ENCODE measurements at regions not wholly inside any gene's neighbourhood (a gene's known extent, or its start where the extent isn't known, plus 50 kb on each side); places are given as distances from the start of the nearest gene placed in this dataset.

DNA sequence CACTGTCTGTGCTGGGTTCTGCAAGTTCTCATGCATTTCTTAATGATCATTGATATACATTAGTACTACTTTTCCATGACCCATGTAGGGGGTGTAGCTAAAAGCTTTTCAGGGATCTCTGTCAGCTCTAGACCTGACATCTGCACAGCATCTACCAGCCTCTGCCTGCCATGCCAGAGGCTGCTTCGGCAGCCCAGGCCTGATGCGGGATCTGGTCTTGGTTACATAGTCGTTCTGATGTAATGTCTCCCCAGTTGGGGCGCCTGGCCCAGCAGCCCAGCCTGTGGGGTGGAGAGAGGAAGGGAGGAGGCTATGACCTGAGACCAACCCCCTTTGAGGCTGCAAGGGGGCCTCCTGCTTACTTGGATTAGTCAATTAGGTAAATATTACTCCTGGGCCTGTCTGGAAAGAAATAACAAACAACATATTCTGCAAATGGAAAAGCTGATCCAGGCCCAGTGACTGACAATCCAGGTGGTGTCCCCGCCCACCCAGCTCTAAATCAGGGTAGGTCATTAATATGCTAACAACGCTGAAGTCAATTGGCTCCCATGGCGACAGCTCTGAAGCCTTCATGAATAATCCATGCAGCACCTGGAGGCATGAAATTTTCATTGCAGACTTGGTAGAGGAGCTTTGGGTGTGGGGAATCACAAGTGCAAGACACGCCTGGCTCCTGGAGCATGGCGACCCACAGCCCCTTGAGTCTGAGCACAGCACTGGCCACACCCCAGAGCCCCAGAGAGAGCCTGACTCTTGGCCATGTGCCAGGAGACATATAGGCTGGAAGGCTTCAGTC, 575.3 kb downstream of the CMPK2 start:
- DNase-seq (ENCODE audit: low spot score): no peak

- no peak for DNase-seq (ENCODE audit: low spot score)
Measured at GRCh38 chr2:6294791-6295190, 570.9 kb downstream of the CMPK2 start.

DNA sequence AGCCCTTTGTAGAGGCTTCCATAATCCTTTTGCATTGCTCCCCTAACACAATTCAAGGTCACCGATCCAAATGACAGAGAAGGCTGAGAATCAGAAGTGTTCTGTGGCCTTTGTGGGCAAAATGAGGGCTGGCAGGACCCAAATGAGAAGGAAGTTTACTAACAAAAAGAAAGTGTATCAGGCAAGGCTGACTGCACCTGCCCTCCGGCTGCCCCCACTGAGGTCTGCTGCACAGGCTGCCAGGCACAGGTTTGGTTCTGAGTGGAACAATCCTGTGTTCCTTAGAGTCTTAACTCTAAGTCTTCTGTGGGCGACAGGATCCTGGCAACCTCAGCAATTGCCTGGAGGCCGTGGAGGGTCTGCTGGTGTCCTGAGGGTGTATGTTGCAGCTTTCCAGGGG, 568.5 kb downstream of the CMPK2 start:
- DNase-seq (ENCODE audit: low spot score): no peak

DNA sequence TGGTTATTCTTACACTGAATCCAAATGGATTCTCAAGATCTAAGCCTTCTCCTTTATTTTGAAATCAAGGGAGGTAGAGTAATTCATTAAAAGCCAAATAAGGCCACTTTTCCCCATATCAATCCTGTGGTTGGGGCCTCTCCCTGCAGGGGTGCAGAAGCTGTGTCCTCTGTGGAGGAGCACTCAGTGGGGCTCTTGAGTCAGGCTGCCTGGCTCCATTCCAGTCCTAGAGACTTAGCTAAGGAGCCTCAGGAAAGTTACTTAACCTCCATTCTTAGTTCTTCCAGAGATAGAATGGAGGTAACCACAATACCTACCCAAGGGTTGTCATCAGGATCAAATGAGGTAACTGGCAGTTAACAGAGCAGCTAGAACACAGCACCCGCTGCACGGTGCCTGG, 564.3 kb downstream of the CMPK2 start:
- DNase-seq (ENCODE audit: low spot score): no peak

DNA sequence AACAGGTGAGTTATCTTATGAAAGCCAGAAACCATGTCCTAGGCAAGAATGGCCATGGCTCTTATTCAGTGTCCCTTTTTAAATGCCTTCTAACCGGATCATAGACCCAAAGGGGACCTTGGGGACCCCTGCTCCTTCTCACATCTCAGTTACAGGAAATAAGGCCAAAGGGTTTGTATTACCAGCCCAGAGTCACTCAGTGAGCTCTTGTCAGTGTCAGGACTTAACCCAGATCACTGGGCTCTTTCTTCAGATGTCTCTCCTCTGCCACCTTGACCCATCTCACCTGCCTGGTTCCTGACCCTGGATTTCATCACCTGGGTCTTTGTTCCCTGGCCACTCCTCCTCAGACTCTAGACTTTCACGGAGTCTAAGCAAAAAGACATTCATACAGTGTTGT, 556.7 kb downstream of the CMPK2 start:
- no peak for DNase-seq (ENCODE audit: low spot score)

DNA sequence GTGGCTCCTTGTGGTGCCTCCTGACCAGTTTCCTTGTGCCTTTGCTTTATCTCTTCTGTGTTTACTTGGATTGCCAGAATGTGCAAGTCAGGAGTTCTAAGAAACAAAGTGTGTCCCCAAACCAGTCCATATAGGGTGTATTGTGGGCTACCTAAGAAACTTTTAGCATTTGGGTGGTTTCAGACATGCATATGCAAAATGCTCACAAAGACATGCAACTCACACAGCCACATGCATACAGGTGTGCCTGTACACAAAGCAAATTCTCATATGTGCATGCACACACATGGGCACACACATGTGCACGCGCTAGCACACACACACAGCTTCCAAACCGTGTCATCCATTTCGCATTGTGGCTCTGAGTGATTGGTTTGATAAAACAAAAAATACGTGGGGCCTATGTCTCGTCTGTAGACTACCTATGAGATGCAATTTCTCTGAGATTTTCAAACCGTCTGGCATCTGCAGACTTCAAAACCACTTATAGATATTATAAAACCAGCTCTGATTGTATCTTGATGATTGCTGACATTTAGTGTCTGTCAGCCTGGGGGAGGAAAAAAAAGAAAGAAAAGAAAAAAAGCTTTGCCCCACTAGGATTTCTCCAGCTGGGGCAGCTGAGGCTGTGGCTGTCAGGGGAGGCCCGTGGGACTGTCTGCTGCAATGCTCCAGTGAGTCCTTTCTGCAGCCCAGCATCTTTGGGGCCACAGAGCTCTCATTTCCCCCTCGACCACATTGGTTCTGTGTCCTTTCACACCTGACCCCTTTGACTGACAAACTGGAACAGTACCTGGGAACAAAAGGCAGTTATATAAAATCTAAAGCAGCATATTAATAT, 556.1 kb downstream of the CMPK2 start:
- DNase-seq (ENCODE audit: low spot score): no peak

GRCh38 chr2:6310256-6311215, 555.2 kb downstream of the CMPK2 start:
- DNase-seq (ENCODE audit: low spot score): no peak

DNA sequence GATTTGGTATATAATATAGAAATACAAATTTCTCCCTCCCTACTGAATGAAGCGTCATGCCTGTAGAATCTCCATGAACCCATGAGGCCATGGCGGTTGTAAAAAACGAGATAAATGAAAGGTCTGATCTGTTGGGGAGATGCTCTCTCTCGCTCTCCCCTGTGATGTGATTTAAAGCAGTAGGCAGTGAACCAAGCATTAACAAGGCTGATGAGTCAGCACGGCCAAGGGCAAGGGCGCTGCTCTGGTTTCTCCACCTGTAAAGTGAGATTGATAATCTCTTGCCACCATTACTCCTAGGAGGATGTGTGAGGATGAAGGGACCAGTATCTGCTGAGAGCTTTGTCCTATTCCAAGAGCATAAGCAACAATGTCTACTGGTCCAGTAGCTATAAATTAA, 553.3 kb downstream of the CMPK2 start:
- no peak for DNase-seq (ENCODE audit: low spot score)

DNA sequence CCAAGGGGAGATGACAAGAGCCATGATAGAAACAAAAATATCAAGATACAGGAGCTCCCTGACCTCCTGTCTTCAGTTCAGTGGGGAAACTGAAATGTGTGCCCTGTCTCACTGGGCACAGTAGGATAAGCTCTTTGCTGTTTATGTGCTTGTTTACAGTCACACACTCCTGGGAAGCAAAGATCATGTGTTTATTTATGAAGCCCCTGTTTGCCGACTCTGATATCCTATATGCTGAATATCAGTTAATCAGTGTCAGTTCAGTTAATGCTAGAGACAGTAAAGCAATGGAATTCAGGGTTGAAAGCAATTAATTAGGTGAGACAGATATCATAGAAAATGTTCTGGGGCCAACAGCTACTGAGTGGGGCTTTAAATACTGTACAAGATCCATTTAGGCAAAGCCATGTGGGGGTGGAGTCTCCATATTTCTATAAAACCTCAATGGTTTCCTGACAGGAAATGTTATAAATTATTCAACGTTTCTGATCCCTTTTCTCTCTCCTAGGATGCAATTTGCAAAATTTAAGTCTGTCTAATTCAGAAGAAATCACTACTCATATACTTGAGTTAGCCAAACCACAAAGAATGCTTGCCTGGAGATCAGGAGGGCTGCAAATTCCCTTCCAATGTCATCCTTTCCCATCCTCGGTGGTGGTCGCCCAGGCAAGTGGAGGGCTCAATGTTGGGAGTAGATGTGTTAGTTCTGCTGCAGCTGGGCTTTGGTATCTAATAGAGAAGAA, 551.3 kb downstream of the CMPK2 start:
- DNase-seq (ENCODE audit: low spot score): no peak

- DNase-seq (ENCODE audit: low spot score): no peak
Measured at GRCh38 chr2:6325616-6326015, 540.1 kb downstream of the CMPK2 start.

DNA sequence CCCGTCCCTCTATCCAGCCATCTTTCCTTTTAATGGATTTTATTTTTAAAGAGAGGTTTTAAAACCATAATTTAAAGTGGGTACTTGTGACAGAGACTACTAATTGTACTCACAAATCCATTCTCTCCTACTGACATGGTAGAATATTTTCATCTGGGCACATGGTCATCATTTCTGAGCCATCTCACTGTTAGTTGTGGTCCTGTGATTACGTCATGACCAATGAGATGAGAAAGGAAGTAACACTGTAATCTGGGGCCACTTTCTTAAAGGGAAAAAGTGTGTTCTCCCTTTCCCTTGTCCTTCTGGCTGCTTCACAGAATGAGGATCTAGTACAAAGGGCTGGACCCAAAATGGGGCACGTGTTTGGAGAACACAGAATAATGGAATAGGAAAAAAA, 538.7 kb downstream of the CMPK2 start:
- DNase-seq (ENCODE audit: low spot score): no peak

- DNase-seq (ENCODE audit: low spot score): no peak
Measured at GRCh38 chr2:6336752-6337471, 528.8 kb downstream of the CMPK2 start.

DNA sequence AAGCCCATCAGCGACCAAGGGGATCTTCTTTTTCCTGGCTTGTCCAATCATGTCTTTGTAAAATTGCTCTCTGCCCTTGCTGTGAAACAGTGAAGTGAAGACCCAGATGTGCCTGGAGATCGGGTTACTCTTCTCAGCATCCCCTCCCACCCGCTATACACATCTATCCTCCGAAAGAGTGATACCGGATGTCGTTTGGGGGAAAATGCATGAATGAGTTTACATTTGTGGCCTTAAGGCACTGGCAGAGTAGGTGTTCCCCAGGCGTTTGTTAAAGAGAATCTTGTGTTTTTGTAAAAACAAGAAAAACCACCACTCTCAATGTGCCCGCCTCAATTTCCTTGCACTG, 528.3 kb downstream of the CMPK2 start:
- DNase-seq (ENCODE audit: low spot score): no peak

DNA sequence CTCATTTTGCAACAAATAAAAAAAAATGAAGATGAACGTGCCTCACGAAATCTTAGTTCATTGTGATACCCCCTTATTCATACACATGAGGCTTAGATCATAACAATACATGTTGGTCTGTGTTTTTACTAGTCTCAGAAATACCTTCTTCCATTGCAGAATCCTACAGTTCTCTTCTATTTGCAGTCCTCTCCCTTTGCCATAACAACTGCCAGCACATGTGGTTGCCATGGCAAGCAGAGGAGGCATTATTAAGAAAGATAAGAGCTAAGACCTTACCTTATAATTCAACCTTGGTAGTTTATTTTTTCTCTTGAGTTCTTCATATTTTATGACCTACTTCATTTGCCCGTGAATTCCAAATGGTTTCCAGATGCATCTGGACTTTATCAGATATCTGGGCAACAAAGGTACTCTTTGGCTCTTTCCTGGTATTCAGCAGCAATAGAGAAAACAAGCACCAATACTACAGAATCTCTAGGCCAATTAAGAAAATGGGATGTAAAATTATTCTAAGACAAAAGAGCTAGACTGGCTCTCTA, 524.0 kb downstream of the CMPK2 start:
- DNase-seq (ENCODE audit: low spot score): no peak

DNA sequence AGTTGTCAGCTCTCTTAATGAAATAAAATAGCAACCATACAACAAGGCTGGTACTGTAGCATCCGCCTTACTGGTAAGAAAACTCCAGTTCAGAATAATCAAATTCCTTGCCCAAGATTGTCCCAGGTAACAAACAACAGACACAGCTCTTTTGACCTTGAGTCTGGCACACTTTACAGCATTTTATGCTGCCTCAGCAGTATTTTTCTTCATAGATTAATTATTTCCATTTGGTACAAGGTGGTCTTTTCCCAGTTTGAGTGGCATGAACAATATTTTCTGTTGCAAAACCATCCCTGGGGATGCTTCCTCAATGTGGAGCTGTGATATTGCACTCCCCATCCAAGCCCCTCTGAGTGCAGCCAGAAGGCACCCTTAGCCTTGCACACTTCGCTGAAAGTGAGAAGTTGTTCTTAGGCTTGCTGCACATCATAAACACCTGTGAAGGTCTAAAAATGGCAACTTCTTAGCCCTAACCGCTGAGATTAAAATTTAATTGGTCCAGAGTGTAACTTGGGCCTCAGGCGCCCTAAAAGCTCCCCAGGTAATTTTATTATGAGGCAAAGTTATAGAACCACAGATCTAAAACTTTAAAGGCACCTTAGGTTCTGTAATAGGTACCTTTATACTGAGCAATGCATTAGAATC, 523.3 kb downstream of the CMPK2 start:
- DNase-seq (ENCODE audit: low spot score): no peak

DNA sequence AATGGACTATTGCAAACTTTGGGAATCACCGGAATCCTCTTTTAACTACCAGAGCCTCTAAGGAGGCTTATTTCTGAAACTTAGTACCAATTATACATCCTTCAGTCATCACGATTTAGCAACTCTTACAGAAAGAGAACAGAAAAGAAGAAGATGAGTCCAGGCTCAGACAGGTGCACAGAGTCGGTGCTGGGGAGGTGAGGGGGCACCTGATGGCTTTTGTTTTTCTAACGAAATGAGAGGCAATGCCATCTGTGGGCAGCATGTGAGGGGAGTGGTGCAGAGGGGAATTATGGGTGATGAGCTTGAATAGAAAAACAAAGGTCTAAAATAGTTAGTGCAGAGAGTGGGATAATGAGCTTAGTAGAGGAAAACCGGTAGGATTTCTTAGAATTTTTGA, 522.6 kb downstream of the CMPK2 start:
- DNase-seq (ENCODE audit: low spot score): no peak

GRCh38 chr2:6352247-6352646, 513.5 kb downstream of the CMPK2 start:
- DNase-seq (ENCODE audit: low spot score): no peak

- DNase-seq (ENCODE audit: low spot score): peak; percentile 14
Measured at GRCh38 chr2:6352906-6353515, 512.7 kb downstream of the CMPK2 start.

DNA sequence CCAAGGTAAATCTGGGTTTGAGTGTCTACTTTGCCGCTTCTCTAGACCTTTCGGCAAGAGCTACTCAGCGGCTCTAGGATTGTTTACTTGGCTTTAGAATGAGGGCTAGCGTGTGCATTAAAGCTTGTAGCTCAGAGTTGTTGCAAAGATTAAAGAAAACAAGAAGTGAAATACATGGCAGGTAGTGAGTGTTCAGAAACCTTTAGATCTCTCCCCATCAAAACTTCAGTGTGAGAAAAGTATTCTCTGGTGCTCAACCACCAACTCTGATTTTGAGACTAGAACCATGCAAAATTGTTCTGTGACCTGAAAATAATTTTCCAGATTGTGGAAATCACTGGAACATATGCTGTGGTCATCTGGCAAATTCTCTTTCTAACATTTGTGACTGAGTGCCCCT, 512.0 kb downstream of the CMPK2 start:
- no peak for DNase-seq (ENCODE audit: low spot score)

DNA sequence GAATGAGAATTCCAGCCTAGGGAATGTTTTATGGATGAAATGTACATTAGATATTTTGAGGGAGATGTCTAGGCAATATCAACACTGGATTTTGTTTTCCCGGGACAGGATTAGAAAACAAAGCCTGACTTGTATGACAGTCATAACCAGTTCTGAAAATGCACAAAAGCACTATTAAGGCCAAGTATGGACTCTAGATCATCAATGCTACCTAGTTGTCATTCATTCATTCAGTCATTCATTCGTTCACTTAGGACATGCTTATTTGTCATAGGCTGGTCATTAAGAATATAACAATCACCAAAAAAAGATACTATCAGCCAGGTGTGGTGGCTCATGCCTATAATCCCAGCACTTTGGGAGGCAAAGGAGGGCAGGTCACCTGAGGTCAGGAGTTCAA, 511.2 kb downstream of the CMPK2 start:
- no peak for DNase-seq (ENCODE audit: low spot score)
